Stomach smooth muscle (tissue), 2 donors: ENCODE measurements at regions not wholly inside any gene's neighbourhood (a gene's known extent, or its start where the extent isn't known, plus 50 kb on each side); places are given as distances from the start of the nearest gene placed in this dataset.
"Not testable (repeated sequence)": the region's sequence is repeated elsewhere in the genome, so short reads cannot be mapped to it uniquely, and the experiment has no call there.

Experiments
- H3K27ac ChIP-seq: one replicate; pipeline ENCODE4 v1.7.0; 2013; ENCODE audit warnings: mild to moderate bottlenecking, low read length, inconsistent platforms
- H3K27me3 ChIP-seq, 2 donors: one replicate each; pipeline ENCODE4 v1.7.0; 2013; ENCODE audit warnings: low read length in 2 of 2; ENCODE audit not compliant: insufficient read depth in 2 of 2, control insufficient read depth in 1 of 2
- H3K36me3 ChIP-seq, 2 donors: one replicate each; pipeline ENCODE4 v1.7.0; 2013; ENCODE audit warnings: low read length in 2 of 2; ENCODE audit not compliant: control insufficient read depth in 2 of 2, insufficient read depth in 2 of 2
- H3K4me1 ChIP-seq: one replicate; pipeline ENCODE4 v1.7.0; 2013; ENCODE audit warnings: low read length; ENCODE audit not compliant: control insufficient read depth, insufficient read depth
- H3K4me3 ChIP-seq, 2 donors: one replicate each; pipeline ENCODE4 v1.7.0; 2013; ENCODE audit warnings: low read length in 2 of 2
- H3K9ac ChIP-seq, 2 donors: one replicate each; pipeline ENCODE4 v1.7.0; 2013; ENCODE audit warnings: low read length in 2 of 2, mild to moderate bottlenecking in 1 of 2
- H3K9me3 ChIP-seq, 2 donors: one replicate each; pipeline ENCODE4 v1.7.0; 2013; ENCODE audit warnings: low read length in 2 of 2; ENCODE audit not compliant: control insufficient read depth in 2 of 2
- donor health status: healthy.
- donor health status: Pancreatic carcinoma.

DNA sequence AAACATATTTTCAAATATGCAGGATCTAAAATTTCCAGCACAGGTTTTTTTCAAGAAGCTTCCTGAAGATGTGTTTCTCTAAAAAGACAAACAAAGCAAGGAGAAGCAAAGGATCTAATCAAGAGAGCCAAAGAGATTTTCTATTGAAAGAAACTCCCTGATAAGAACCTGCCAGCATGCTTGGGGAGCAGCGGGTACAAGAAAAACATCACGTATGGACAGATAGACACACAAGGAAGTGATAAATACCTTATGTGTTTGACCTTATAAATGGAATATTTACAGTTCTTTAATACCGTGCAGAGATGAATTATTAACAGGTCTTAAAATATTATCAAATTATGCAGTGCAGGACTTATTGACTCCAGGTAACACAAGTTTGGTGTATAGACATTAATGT, 562.1 kb downstream of the DACH1 start:
- Histone ChIP-seq H3K27me3 (no peaks in the 10 kb centered on the region), H3K9ac (no peak overlapping the region), H3K4me1 (no peaks in the 10 kb centered on the region), H3K9me3 (no peaks in the 10 kb centered on the region), H3K27ac (no peak overlapping the region), H3K36me3 (no peaks in the 10 kb centered on the region), H3K4me3 (no peak overlapping the region)

DNA sequence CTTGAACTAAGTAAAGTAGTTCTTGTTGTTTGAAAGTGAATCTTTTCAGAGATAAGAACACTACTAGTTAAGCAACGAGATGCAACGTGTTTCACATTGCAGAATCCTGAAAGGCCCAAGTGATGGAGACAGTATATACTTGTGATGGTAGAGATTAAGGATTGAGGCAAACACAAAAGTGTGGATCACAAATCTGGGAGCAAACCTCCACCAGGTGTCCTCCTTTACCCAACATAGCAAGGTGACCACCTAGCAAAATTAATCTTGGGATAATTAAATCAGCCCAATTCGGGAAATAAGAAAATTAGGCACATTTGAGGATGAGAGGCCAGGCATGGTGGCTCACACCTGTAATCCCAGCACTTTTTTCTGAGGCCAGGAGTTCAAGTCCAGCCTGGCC, 563.9 kb downstream of the DACH1 start:
- no peak overlapping the region for H3K27ac ChIP-seq
- H3K9me3 ChIP-seq: no peaks in the 10 kb centered on the region
- no peak overlapping the region for H3K9ac ChIP-seq
- no peaks in the 10 kb centered on the region for H3K4me1 ChIP-seq
- no peak overlapping the region for H3K4me3 ChIP-seq
- H3K27me3 ChIP-seq: no peaks in the 10 kb centered on the region
- H3K36me3 ChIP-seq: no peaks in the 10 kb centered on the region

DNA sequence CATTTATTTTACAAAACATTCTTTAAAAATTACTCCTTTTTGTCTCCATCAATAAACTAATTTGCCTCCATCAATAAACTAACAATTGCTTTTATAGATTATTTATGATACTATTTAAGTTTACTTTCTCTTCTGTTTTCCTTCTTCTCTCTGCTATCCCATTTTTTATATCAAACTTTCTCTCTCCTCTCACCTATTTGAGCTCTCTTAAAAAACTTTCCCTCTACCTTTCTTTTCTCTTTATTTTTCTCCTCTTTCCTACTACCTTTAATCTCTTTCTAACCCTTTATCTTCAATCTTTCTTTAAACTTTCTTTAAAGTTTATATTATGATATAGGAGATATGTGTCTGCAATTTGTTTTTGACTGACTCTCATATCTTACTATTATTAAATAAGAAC, 566.4 kb downstream of the DACH1 start:
- no peak overlapping the region for H3K9ac ChIP-seq
- no peak overlapping the region for H3K4me3 ChIP-seq
- H3K4me1 ChIP-seq: no peaks in the 10 kb centered on the region
- H3K27me3 ChIP-seq: no peaks in the 10 kb centered on the region
- H3K36me3 ChIP-seq: no peaks in the 10 kb centered on the region
- no peak overlapping the region for H3K27ac ChIP-seq
- no peaks in the 10 kb centered on the region for H3K9me3 ChIP-seq

DNA sequence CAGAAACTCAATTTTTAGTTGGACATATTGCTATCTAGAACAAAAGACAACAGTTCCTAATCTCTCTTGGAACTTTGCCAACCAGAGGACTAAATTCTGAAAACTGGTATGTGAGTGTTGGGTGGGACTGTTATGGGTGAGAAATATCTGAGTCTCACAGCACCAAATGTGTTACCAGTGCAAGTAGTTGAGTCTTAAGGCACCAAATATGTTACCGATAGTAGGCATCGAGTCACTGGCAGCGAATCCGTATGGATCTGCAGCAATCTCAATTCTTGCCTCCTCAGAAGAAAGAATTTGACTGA, 575.2 kb downstream of the DACH1 start:
- no peak overlapping the region for H3K4me3 ChIP-seq
- no peaks in the 10 kb centered on the region for H3K9me3 ChIP-seq
- H3K4me1 ChIP-seq: no peaks in the 10 kb centered on the region
- H3K9ac ChIP-seq: no peak overlapping the region
- no peak overlapping the region for H3K27ac ChIP-seq
- no peaks in the 10 kb centered on the region for H3K27me3 ChIP-seq
- no peaks in the 10 kb centered on the region for H3K36me3 ChIP-seq

DNA sequence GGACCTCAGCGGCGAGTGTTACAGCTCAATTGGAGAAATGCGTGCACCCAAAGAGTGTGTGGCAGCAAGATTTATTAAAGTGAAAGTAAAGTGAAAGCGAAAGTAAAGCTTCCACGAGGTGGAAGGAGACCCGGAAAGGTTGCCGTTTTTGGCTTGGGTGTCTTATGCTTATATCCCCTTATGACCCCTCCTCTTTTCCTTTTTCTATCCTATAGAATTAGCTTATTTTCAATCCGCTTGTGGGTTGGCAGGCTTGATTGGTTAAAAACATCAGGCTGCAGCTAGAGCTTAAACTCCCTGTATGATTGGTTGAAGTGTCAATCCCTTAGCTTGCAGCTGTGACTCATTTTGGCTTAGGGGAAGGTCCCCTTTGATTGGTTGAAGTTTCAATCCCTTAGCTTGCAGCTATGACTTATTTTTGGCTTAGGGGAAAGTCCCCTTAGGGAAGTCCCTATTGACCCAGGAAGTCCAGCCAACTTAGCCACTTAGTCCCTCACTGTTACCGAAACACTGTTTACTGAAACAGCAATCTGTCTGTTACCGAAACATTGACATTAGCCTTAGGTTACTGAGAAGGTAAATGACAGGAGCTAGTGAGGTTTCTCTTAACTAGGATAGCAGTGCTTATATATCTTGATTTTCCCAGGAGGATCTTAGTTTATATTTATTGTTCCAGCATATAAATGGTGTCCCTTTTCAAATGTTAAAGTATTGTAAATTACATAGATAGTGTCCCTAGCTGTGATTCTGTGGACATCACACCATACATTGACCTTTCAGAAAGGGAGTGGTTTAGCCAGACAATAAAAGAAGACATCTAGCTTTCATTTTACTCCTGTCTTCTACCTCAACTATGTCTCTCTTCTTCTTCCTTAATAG, 575.8 kb downstream of the DACH1 start:
- Histone ChIP-seq H3K4me1 (no peaks in the 10 kb centered on the region), H3K9me3 (no peaks in the 10 kb centered on the region), H3K9ac (peak overlapping the region in 1 of 2 donors; percentile 3), H3K4me3 (peak overlapping the region; percentile 68 to 71), H3K27me3 (no peaks in the 10 kb centered on the region), H3K36me3 (no peaks in the 10 kb centered on the region), H3K27ac (no peak overlapping the region)

DNA sequence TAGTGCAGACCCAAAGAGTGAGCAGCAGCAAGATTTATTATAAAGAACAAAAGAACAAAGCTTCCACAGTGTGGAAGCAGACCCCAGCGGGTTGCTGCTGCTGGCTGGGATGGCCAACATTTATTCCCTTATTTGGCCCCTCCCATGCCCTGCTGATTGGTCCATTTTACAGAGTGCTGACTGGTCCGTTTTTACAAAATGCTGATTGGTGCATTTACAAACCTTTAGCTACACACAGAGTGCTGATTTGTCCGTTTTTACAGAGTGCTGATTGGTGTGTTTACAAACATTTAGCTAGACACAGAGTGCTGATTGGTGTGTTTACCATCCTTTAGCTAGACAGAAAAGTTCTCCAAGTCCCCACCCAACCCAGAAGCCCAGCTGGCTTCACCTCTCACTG, 577.0 kb downstream of the DACH1 start:
- H3K36me3 ChIP-seq, H3K27me3 ChIP-seq, H3K4me1 ChIP-seq, H3K9ac ChIP-seq, H3K4me3 ChIP-seq, H3K27ac ChIP-seq, H3K9me3 ChIP-seq: not testable (repeated sequence)

DNA sequence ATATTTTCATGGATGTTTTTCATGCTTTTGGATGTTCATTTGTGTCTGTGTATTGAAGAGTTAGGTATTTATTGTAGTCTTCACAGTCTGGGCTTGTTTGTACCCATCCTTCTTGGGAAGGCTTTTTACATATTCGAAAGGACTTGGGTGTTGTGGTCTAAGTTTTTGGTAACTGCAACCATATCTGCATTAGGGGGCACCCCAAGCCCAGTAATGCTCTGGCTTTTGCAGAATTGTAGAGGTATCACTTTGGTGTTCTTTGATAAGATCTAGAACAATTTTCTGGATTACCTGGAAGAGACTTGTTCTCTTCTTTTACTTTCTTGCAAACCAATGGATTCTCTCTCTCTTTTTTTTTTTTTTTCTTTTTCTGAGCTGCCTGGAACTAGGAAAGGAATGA, 581.3 kb downstream of the DACH1 start:
- Histone ChIP-seq H3K4me1 (no peaks in the 10 kb centered on the region), H3K36me3 (no peaks in the 10 kb centered on the region)

DNA sequence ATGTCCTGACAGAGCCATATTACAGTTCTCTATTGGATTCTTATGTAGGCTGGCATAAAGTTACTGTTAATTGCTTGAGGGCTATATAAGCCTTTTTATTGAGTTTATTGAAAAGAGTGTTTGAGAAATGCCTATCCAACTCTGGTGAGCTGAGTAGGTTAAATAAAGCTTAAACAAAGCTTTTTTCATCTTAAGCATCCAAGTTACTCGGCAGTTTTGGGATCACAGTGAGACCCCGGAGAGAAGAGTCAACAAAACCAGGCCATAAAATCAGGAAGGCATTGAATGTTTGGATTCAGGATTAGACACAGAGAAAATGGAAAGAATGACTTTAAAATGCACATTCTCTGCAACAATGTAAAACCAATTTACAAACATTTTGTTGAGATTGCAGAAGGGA, 588.5 kb downstream of the DACH1 start:
- Histone ChIP-seq H3K9ac (no peak overlapping the region), H3K4me1 (no peaks in the 10 kb centered on the region), H3K27me3 (no peaks in the 10 kb centered on the region), H3K36me3 (no peaks in the 10 kb centered on the region), H3K27ac (no peak overlapping the region), H3K4me3 (no peak overlapping the region), H3K9me3 (no peaks in the 10 kb centered on the region)

More for the DNA sequence above, 581.3 kb downstream of the DACH1 start:
- Histone ChIP-seq H3K27ac (no peak overlapping the region), H3K4me3 (no peak overlapping the region), H3K27me3 (no peaks in the 10 kb centered on the region), H3K9ac (no peak overlapping the region), H3K9me3 (no peaks in the 10 kb centered on the region)

DNA sequence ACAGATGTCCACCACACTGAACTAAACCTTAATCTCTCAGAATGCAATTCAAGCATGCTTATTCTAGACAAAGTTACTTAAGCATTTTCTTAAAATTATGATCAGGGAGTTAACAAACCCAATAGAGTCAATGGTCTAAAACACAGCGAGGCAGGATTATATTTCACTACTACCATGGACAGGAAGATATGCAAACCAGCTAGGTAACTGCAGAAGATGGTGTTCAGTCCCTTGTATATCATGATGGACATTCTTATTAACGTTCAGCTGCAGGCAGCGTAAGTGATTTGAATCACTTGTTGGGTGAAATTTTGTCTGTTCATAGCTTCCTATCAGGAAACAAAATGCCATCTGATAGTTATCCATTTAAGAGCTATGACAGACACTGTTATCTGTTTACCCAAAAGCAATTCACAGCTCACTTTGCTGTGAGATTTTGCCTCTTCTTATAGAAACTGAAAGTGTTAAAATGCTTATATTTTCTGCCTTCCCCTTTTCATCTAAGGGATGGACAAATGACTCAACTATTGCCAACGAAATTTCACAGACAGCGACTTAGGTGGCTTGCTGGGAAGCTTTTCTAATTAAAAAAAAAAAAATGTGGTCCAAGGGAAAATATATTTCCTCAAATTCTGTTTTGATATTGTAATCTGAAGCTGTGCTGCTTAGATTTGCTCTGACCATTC, 591.9 kb downstream of the DACH1 start:
- Histone ChIP-seq H3K9me3 (no peaks in the 10 kb centered on the region), H3K27ac (no peak overlapping the region), H3K27me3 (no peaks in the 10 kb centered on the region), H3K4me3 (no peak overlapping the region), H3K36me3 (no peaks in the 10 kb centered on the region), H3K9ac (no peak overlapping the region), H3K4me1 (no peaks in the 10 kb centered on the region)

DNA sequence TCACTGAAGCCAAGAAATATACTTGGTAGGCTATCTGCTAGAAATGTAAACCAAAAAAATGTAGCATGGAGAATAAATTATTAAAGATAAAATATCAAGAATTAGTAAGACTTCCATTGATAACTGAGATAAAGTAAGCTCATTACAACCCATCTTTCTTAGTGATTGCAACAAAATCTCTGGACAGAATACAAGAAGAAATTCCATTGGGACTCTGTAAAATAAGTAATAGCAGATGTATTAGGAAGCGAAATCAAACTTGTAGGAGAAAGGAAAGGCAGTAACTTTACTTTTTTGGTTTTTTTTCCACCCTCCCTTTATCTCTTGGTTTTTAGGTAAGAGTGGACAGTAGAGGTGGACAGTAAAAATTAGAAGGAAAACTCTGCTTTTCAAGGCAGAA, 605.7 kb downstream of the DACH1 start:
- Histone ChIP-seq H3K4me1 (no peaks in the 10 kb centered on the region), H3K27me3 (no peaks in the 10 kb centered on the region), H3K36me3 (no peaks in the 10 kb centered on the region), H3K9me3 (no peaks in the 10 kb centered on the region), H3K4me3 (no peak overlapping the region), H3K9ac (no peak overlapping the region), H3K27ac (no peak overlapping the region)

DNA sequence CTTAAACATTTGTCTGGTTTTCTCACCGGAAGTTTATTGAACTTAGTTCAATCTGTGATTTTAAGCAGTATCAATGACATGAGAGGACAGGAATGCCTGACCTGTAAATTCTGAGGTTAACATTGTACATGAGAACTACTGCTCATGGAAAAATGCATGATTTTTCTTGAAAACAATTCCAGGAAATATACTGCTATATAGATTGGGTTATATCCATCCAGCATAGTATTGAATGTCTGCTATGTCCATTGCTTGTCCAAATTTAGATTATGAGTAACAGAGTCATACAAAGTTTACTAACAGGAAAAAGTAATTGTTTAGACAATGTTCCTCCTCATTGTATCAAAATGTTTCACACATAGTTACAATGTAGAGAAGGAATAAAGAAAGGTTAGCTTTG, 606.8 kb downstream of the DACH1 start:
- H3K36me3 ChIP-seq: no peaks in the 10 kb centered on the region
- H3K9ac ChIP-seq: no peak overlapping the region
- H3K27me3 ChIP-seq: no peaks in the 10 kb centered on the region
- no peaks in the 10 kb centered on the region for H3K9me3 ChIP-seq
- no peak overlapping the region for H3K27ac ChIP-seq
- H3K4me1 ChIP-seq: no peaks in the 10 kb centered on the region
- H3K4me3 ChIP-seq: no peak overlapping the region
